Type B pancreatic cell (in vitro differentiated cells): ENCODE measurements at regions not wholly inside any gene's neighbourhood (a gene's known extent, or its start where the extent isn't known, plus 50 kb on each side); places are given as distances from the start of the nearest gene placed in this dataset.

ENCODE experiments used
- DNase-seq: peaks from one replicate; pipeline ENCODE4 v3.0.0; 2021; ENCODE audit warnings: mixed read lengths; ENCODE audit not compliant: unreplicated experiment; ENCODE audit errors: extremely low spot score
- H3K27ac Mint-ChIP-seq: 2 replicates; pipeline ENCODE4 v1.8.0; 2021; ENCODE audit warnings: mild to moderate bottlenecking, mixed read lengths
- H3K27me3 Mint-ChIP-seq: 2 replicates; pipeline ENCODE4 v1.8.0; 2021; ENCODE audit warnings: mixed read lengths
- H3K36me3 Mint-ChIP-seq: 2 replicates; pipeline ENCODE4 v1.8.0; 2021; ENCODE audit warnings: mixed read lengths
- H3K4me1 Mint-ChIP-seq: one replicate; pipeline ENCODE4 v1.8.0; 2021; ENCODE audit warnings: mixed read lengths; ENCODE audit not compliant: unreplicated experiment
- H3K4me3 Mint-ChIP-seq: 2 replicates; pipeline ENCODE4 v1.8.0; 2021; ENCODE audit warnings: mild to moderate bottlenecking, mixed read lengths
- H3K9me3 Mint-ChIP-seq: 2 replicates; pipeline ENCODE4 v1.8.0; 2021; ENCODE audit warnings: mixed read lengths
- CTCF ChIP-seq: fragments of 200-600 bp; sonication (generic); conservative IDR thresholded peaks from 2 replicates; pipeline ENCODE4 v1.5.0; 2021; ENCODE audit warnings: antibody characterized with exemption, mild to moderate bottlenecking

- H3K9me3 Mint-ChIP-seq, result no peaks in the 10 kb centered on the region
- no peak overlapping the region for H3K27ac Mint-ChIP-seq
- DNase-seq, result no peak
- peaks cover 7% of the 10 kb centered on the region for H3K27me3 Mint-ChIP-seq
- no peak for TF ChIP-seq CTCF
- peaks cover 9% of the 10 kb centered on the region for H3K4me1 Mint-ChIP-seq
- no peak overlapping the region for H3K4me3 Mint-ChIP-seq
- no peaks in the 10 kb centered on the region for H3K36me3 Mint-ChIP-seq
These were observed 334.8 kb upstream of the RASGEF1B start for GRCh38 chr4:81806485-81806884.

GRCh38 chr4:81804849-81805248, 333.1 kb upstream of the RASGEF1B start:
- no peak overlapping the region for H3K27ac Mint-ChIP-seq
- no peaks in the 10 kb centered on the region for H3K36me3 Mint-ChIP-seq
- peaks cover 7% of the 10 kb centered on the region for H3K27me3 Mint-ChIP-seq
- peaks cover under 1% of the 10 kb centered on the region for H3K9me3 Mint-ChIP-seq
- H3K4me3 Mint-ChIP-seq, result no peak overlapping the region
- no peak for TF ChIP-seq CTCF
- peaks cover 9% of the 10 kb centered on the region for H3K4me1 Mint-ChIP-seq
- DNase-seq, result no peak

- Mint-ChIP-seq H3K27me3 (peaks cover 7% of the 10 kb centered on the region), H3K36me3 (no peaks in the 10 kb centered on the region), H3K4me3 (no peak overlapping the region), H3K9me3 (peaks cover 4% of the 10 kb centered on the region), H3K27ac (no peak overlapping the region), H3K4me1 (peaks cover 1% of the 10 kb centered on the region)
- no peak for DNase-seq
- no peak for TF ChIP-seq CTCF
These were observed 330.7 kb upstream of the RASGEF1B start for GRCh38 chr4:81802285-81802846.

- TF ChIP-seq CTCF, result no peak
- Mint-ChIP-seq H3K27ac (no peak overlapping the region), H3K27me3 (peaks cover 7% of the 10 kb centered on the region), H3K4me3 (no peak overlapping the region), H3K9me3 (peaks cover 4% of the 10 kb centered on the region), H3K36me3 (no peaks in the 10 kb centered on the region), H3K4me1 (no peaks in the 10 kb centered on the region)
- DNase-seq, result no peak
These were observed 327.7 kb upstream of the RASGEF1B start for GRCh38 chr4:81799371-81799770.

- DNase-seq, result no peak
- Mint-ChIP-seq H3K4me1 (no peaks in the 10 kb centered on the region), H3K27ac (no peak overlapping the region), H3K36me3 (no peaks in the 10 kb centered on the region), H3K4me3 (no peak overlapping the region), H3K27me3 (no peaks in the 10 kb centered on the region), H3K9me3 (peaks cover 4% of the 10 kb centered on the region)
- TF ChIP-seq CTCF, result no peak
These were observed 325.3 kb upstream of the RASGEF1B start for GRCh38 chr4:81796790-81797528.
